GM12892 (cell line): ENCODE measurements at regions not wholly inside any gene's neighbourhood (a gene's known extent, or its start where the extent isn't known, plus 50 kb on each side); places are given as distances from the start of the nearest gene placed in this dataset.

Experiments used
- POLR2A ChIP-seq: IDR thresholded peaks from 2 replicates; pipeline ENCODE4 v1.6.1; 2011; ENCODE audit warnings: low read depth, low read length, control low read depth
- POLR2AphosphoS5 ChIP-seq: IDR thresholded peaks from 2 replicates; pipeline ENCODE4 v1.6.1; 2011; ENCODE audit warnings: low read depth, low read length, control low read depth
- TAF1 ChIP-seq: IDR thresholded peaks from 2 replicates; pipeline ENCODE4 v1.6.1; 2011; ENCODE audit warnings: low read depth, mild to moderate bottlenecking, control low read depth, low read length, borderline replicate concordance

- TF ChIP-seq POLR2A (no peak), POLR2AphosphoS5 (no peak), TAF1 (no peak)
Measured at GRCh38 chr5:135107986-135108385, 74.0 kb upstream of the PITX1 start.
